GM12872 (cell line): ENCODE measurements at regions not wholly inside any gene's neighbourhood (a gene's known extent, or its start where the extent isn't known, plus 50 kb on each side); places are given as distances from the start of the nearest gene placed in this dataset.

ENCODE experiments used
- CTCF ChIP-seq: IDR thresholded peaks from 3 replicates; pipeline ENCODE4 v1.5.1; 2011; ENCODE audit warnings: low read depth, mild to moderate bottlenecking, low read length, moderate library complexity; ENCODE audit not compliant: insufficient read depth

GRCh38 chr3:66597308-66597863, 96.6 kb upstream of the LRIG1 start:
- no peak for TF ChIP-seq CTCF

GRCh38 chr3:66598168-66598567, 97.3 kb upstream of the LRIG1 start:
- TF ChIP-seq CTCF = no peak

GRCh38 chr3:66602237-66602636, 101.4 kb upstream of the LRIG1 start:
- TF ChIP-seq CTCF = no peak

GRCh38 chr3:66602691-66603090, 101.9 kb upstream of the LRIG1 start:
- TF ChIP-seq CTCF = no peak

GRCh38 chr3:66603151-66603611, 102.4 kb upstream of the LRIG1 start:
- no peak for TF ChIP-seq CTCF

- TF ChIP-seq CTCF = no peak
Observed at GRCh38 chr3:66604481-66604880, 103.7 kb upstream of the LRIG1 start.

GRCh38 chr3:66606126-66606525, 105.3 kb upstream of the LRIG1 start:
- TF ChIP-seq CTCF = no peak
